Stomach (tissue), 8 donors: ENCODE measurements at regions not wholly inside any gene's neighbourhood (a gene's known extent, or its start where the extent isn't known, plus 50 kb on each side); places are given as distances from the start of the nearest gene placed in this dataset.

ENCODE experiments used
- DNase-seq, 2 donors: peaks; one replicate each; pipeline versions ENCODE4 v3.0.0 to v3.0.0-alpha.2; 2013 to 2019
- H3K27ac ChIP-seq, 5 donors: fragments of 200-600 bp in 4 of 5; sonication (generic) in 4 of 5; one replicate each; pipeline ENCODE4 v1.5.1; 2013 to 2019; ENCODE audit warnings: mild to moderate bottlenecking in 1 of 5, moderate library complexity in 1 of 5
- H3K27me3 ChIP-seq, 3 donors: fragments of 200-600 bp; sonication (generic); one replicate each; pipeline ENCODE4 v1.5.1; 2017 to 2019; ENCODE audit warnings: mixed run types in 1 of 3
- H3K36me3 ChIP-seq, 4 donors: fragments of 200-600 bp; sonication (generic); 1 replicate in 3 of 4; 2 replicates in 1 of 4; pipeline ENCODE4 v1.5.1; 2016 to 2019
- H3K4me1 ChIP-seq, 4 donors: fragments of 200-600 bp; sonication (generic); one replicate each; pipeline ENCODE4 v1.5.1; 2016 to 2019
- H3K4me3 ChIP-seq, 4 donors: fragments of 200-600 bp; sonication (generic) in 3 of 4; one replicate each; pipeline ENCODE4 v1.5.1; 2016 to 2019; ENCODE audit warnings: mild to moderate bottlenecking in 1 of 4
- H3K9me3 ChIP-seq, 4 donors: fragments of 200-600 bp; sonication (generic); one replicate each; pipeline ENCODE4 v1.5.1; 2016 to 2019
- EP300 ChIP-seq: sonication (generic); formaldehyde crosslinking; IDR thresholded peaks from one replicate; pipeline ENCODE4 v1.6.1; 2017; ENCODE audit warnings: antibody characterized with exemption
- POLR2A ChIP-seq, 4 donors: fragments of 450-650 bp; IDR thresholded peaks; one replicate each; pipeline ENCODE4 v1.6.1; 2016; ENCODE audit warnings: antibody characterized with exemption in 4 of 4, control low read depth in 2 of 4, mild to moderate bottlenecking in 1 of 4, moderate library complexity in 1 of 4
- POLR2AphosphoS5 ChIP-seq, 3 donors: sonication (generic); formaldehyde crosslinking; IDR thresholded peaks; one replicate each; pipeline ENCODE4 v1.6.1; 2016; ENCODE audit warnings: antibody characterized with exemption in 3 of 3
- WGBS, 5 donors: extraction: QIAGEN DNeasy Blood & Tissue Kit in 3 of 5; methylation state at CpG; one replicate each; pipeline versions ENCODE4 v1.1.5 to v1.1.7; 2013 to 2018; 5-methylcytosine and 5-hydroxymethylcytosine counted together
- intact Hi-C: fragments of 100-400 bp; cut with DNase I; formaldehyde crosslinking; loops from one replicate; pipeline ENCODE4 v1.15.1; 2023; ENCODE audit warnings: low total_unique reads
- TF ChIP-seq, protein P1 (sequence below), 7 experiments: fragments of 450-650 bp in 4 of 7; fragments of 200-600 bp in 3 of 7; sonication (generic) in 3 of 7; IDR thresholded peaks; one replicate each; pipeline ENCODE4 v1.5.1; 2016 to 2019; ENCODE audit warnings: antibody characterized with exemption in 7 of 7, control low read depth in 2 of 7, mild to moderate bottlenecking in 1 of 7
- donor health status: healthy with polysubstance abuse.
- donor health status: Bipolar disorder and iron deficiency.
- donor health status: healthy.

DNA sequence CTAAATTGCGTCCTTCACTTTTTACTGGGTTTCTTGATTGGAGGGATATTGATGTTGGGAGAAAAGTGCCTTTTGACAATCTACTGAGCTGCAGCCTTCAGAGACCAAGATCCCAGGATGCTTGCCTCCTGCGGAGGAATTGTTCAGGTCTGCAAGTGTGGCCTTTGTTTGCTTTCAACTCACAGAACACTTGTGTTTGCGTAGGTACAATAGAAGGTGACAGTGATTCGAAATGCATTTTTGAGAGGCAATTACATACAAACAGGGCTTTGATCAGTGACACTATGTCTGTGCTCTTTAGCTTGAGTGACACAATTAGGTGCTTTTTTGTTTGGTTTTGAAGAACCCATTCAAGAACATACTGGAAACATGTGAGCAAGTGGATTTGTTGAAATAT, 600.6 kb downstream of the QKI start:
- H3K4me1 ChIP-seq = no peaks in the 10 kb centered on the region
- no peaks in the 10 kb centered on the region for H3K9me3 ChIP-seq
- TF ChIP-seq EP300 = no peak
- no peak for TF ChIP-seq POLR2AphosphoS5 (IDR thresholded peaks at IDR 0.05)
- TF ChIP-seq, protein P1, sequence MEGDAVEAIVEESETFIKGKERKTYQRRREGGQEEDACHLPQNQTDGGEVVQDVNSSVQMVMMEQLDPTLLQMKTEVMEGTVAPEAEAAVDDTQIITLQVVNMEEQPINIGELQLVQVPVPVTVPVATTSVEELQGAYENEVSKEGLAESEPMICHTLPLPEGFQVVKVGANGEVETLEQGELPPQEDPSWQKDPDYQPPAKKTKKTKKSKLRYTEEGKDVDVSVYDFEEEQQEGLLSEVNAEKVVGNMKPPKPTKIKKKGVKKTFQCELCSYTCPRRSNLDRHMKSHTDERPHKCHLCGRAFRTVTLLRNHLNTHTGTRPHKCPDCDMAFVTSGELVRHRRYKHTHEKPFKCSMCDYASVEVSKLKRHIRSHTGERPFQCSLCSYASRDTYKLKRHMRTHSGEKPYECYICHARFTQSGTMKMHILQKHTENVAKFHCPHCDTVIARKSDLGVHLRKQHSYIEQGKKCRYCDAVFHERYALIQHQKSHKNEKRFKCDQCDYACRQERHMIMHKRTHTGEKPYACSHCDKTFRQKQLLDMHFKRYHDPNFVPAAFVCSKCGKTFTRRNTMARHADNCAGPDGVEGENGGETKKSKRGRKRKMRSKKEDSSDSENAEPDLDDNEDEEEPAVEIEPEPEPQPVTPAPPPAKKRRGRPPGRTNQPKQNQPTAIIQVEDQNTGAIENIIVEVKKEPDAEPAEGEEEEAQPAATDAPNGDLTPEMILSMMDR (IDR thresholded peaks at IDR 0.05) = no peak
- no peak for TF ChIP-seq POLR2A (IDR thresholded peaks at IDR 0.05)
- no peaks in the 10 kb centered on the region for H3K27me3 ChIP-seq
- H3K4me3 ChIP-seq = no peak overlapping the region
- 51 to 71% (median 60%) methylated on average over 4 of the region's 4 CpGs for WGBS, 5 donors
- no peak overlapping the region for H3K27ac ChIP-seq
- no peak for DNase-seq
- intact Hi-C loops = no loop called here
- H3K36me3 ChIP-seq = no peaks in the 10 kb centered on the region

DNA sequence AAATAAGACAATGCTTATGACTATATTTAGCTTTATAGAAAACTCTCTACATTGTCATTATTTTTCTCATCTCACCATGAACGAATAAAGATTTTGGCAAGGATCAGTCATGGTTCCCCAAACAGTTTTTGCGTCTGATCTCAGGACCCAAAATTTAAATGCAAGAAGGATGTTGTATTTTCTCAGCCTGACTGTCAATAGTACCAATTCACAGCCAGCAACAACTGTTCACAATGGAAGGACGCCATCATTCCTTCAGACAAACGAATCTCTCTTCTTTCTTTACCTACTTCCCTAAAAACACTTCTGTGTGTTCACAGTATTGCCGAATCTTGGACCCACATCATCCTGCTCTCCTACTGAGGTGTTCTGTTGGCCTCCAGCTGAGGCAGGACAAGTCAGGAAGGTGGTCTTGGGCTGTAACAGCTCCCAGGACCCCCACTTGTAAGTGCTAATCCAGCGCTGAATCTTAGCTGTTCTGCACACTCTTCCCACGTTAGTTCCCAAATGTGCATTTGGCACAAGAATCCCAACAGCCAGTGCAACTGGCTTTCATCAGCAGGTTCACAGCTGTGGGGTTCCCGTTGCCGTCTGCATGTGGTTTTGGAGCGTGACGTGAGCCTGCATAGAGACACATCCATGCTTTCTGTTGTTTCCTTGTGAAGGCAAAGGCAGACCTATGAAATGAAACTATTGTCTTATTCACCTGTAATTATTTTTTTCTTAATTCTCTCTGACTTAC, 600.0 kb downstream of the QKI start:
- peak in 1 of 2 donors; percentile 42 for DNase-seq
- WGBS, 5 donors = 66 to 82% (median 78%) methylated on average over 11 of the region's 11 CpGs
- H3K4me3 ChIP-seq = no peak overlapping the region
- intact Hi-C loops = no loop called here
- H3K4me1 ChIP-seq = no peaks in the 10 kb centered on the region
- no peaks in the 10 kb centered on the region for H3K9me3 ChIP-seq
- TF ChIP-seq POLR2A (IDR thresholded peaks at IDR 0.05) (no peak), POLR2AphosphoS5 (IDR thresholded peaks at IDR 0.05) (no peak), EP300 (no peak)
- TF ChIP-seq, protein P1 (IDR thresholded peaks at IDR 0.05) = no peak
- no peak overlapping the region for H3K27ac ChIP-seq
- no peaks in the 10 kb centered on the region for H3K27me3 ChIP-seq
- no peaks in the 10 kb centered on the region for H3K36me3 ChIP-seq

DNA sequence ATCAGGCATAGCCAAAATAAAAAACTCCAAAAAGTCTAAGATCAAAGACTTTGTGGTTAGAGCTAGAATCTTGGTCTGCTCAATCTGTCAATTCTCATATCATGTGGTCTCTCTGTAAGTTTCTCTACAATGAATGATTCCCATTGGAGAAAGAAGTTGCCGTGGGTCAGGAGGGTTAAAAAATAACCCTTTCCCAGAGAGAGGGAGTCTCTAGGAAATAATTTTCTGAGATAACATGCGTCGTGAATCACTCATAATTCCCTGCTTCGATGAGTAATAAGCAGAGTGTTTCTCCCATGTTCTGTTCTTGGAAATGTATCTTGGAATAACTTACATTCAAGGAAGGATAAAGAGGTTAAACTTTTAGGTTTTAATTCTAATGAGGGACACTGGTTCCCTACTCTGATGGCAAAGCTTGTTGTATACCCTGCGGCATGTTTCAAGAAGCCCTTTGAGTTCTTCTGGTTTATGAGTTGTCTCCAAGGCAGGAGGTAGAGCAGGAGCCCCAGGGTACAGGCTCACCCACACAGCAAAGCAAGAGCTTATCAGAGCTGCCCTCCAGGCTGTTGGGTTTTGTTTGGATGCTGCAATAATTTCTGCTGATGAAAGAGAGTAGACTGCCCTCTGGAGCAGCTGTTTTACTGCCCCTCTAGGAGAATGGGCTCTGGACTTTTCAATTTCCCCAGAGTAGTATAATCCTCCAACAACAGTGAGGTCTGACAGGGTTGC, 599.1 kb downstream of the QKI start:
- TF ChIP-seq, protein P1 (IDR thresholded peaks at IDR 0.05) = no peak
- no peak for TF ChIP-seq POLR2AphosphoS5 (IDR thresholded peaks at IDR 0.05)
- no peak for TF ChIP-seq EP300
- no peak for TF ChIP-seq POLR2A (IDR thresholded peaks at IDR 0.05)
- 84 to 93% (median 90%) methylated on average over 5 of the region's 5 CpGs for WGBS, 5 donors

DNA sequence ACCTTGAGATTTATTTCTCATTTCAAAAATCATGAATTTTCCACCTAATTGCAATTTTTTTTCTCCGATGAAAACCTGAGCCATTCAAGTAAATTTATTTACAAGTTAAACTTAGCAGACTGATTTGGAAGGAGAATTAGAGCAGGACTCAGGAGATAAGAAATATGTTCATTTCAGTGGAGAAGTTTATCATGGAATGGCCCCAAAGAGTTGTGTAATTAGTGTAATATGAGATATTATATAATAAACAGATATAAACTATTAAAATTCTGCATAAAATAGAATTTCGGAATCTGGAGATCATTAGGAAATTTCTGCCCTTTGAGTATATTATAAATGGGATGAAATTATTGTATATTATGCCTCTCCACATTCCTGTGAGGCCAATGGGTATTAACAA, 596.8 kb downstream of the QKI start:
- Histone ChIP-seq H3K36me3 (no peaks in the 10 kb centered on the region), H3K9me3 (no peaks in the 10 kb centered on the region), H3K27ac (no peak overlapping the region), H3K4me3 (no peak overlapping the region), H3K4me1 (no peaks in the 10 kb centered on the region), H3K27me3 (no peaks in the 10 kb centered on the region)
- WGBS, 5 donors = 75 to 90% (median 78%) methylated on average over 2 of the region's 2 CpGs
- TF ChIP-seq EP300 = no peak
- no peak for TF ChIP-seq POLR2A (IDR thresholded peaks at IDR 0.05)
- TF ChIP-seq, protein P1 (IDR thresholded peaks at IDR 0.05) = no peak
- TF ChIP-seq POLR2AphosphoS5 (IDR thresholded peaks at IDR 0.05) = no peak
- intact Hi-C loops = no loop called here
- DNase-seq = no peak

More for the DNA sequence above, 599.1 kb downstream of the QKI start:
- Histone ChIP-seq H3K4me1 (no peaks in the 10 kb centered on the region), H3K27ac (no peak overlapping the region), H3K4me3 (no peak overlapping the region), H3K27me3 (no peaks in the 10 kb centered on the region), H3K36me3 (no peaks in the 10 kb centered on the region), H3K9me3 (no peaks in the 10 kb centered on the region)
- intact Hi-C loops = no loop called here
- DNase-seq = no peak
